CD14-positive monocyte (primary cell): ENCODE measurements at regions not wholly inside any gene's neighbourhood (a gene's known extent, or its start where the extent isn't known, plus 50 kb on each side); places are given as distances from the start of the nearest gene placed in this dataset.

Experiments used
- DNase-seq, 3 donors: peaks; one replicate each; pipeline ENCODE4 v3.0.0-alpha.2; 2011 to 2022
- H2AFZ ChIP-seq: 2 replicates; pipeline ENCODE4 v1.6.0; 2012; ENCODE audit warnings: mild to moderate bottlenecking, low read depth, low read length, inconsistent platforms; ENCODE audit not compliant: insufficient read depth, poor library complexity, severe bottlenecking
- H3K27ac ChIP-seq, 2 donors: 1 replicate in 1 of 2; 2 replicates in 1 of 2; pipeline ENCODE4 v1.5.1; 2012 to 2013; ENCODE audit warnings: low read length in 2 of 2, control low read depth in 1 of 2, inconsistent platforms in 1 of 2, low read depth in 1 of 2, mild to moderate bottlenecking in 1 of 2
- H3K27me3 ChIP-seq, 2 donors: one replicate each; pipeline versions ENCODE4 v1.6.0 to v1.6.1; 2011 to 2013; ENCODE audit warnings: low read length in 2 of 2; ENCODE audit not compliant: control insufficient read depth in 2 of 2, insufficient read depth in 2 of 2
- H3K36me3 ChIP-seq, 2 donors: replicated peaks in 1 of 2; 1 replicate in 1 of 2; 2 replicates in 1 of 2; pipeline versions ENCODE4 v1.5.1 to v1.6.1; 2012 to 2013; ENCODE audit warnings: low read length in 2 of 2, control low read depth in 1 of 2, inconsistent platforms in 1 of 2, mild to moderate bottlenecking in 1 of 2; ENCODE audit not compliant: insufficient read depth in 2 of 2, control insufficient read depth in 1 of 2
- H3K4me1 ChIP-seq, 2 donors: 1 replicate in 1 of 2; 2 replicates in 1 of 2; pipeline versions ENCODE4 v1.5.1 to v1.6.1; 2012 to 2013; ENCODE audit warnings: low read length in 2 of 2, control low read depth in 1 of 2, inconsistent platforms in 1 of 2, mild to moderate bottlenecking in 1 of 2, moderate library complexity in 1 of 2; ENCODE audit not compliant: insufficient read depth in 2 of 2, control insufficient read depth in 1 of 2
- H3K4me2 ChIP-seq: replicated peaks from 2 replicates; pipeline ENCODE3; 2012; ENCODE audit warnings: low read length, moderate library complexity, mild to moderate bottlenecking; ENCODE audit not compliant: poor library complexity, severe bottlenecking; ENCODE audit errors: extremely low read depth
- H3K4me3 ChIP-seq, 3 experiments: fragments of 200-600 bp in 1 of 3; sonication (generic) in 1 of 3; replicated peaks in 1 of 3; 1 replicate in 2 of 3; 2 replicates in 1 of 3; pipeline ENCODE4 v1.5.1; 2011 to 2013; ENCODE audit warnings: low read length in 3 of 3, mild to moderate bottlenecking in 3 of 3, control low read depth in 2 of 3, low read depth in 2 of 3, inconsistent platforms in 1 of 3, moderate library complexity in 1 of 3
- H3K79me2 ChIP-seq: 2 replicates; pipeline ENCODE4 v1.6.0; 2012; ENCODE audit warnings: mild to moderate bottlenecking, control low read depth, inconsistent platforms, low read length, moderate library complexity; ENCODE audit not compliant: insufficient read depth
- H3K9ac ChIP-seq: 2 replicates; pipeline ENCODE4 v1.6.0; 2017; ENCODE audit warnings: low read length, mild to moderate bottlenecking; ENCODE audit not compliant: insufficient read depth, poor library complexity, severe bottlenecking
- H3K9me3 ChIP-seq, 2 donors: replicated peaks in 1 of 2; 1 replicate in 1 of 2; 2 replicates in 1 of 2; pipeline versions ENCODE4 v1.5.1 to v1.6.1; 2012 to 2013; ENCODE audit warnings: low read length in 2 of 2, control low read depth in 1 of 2; ENCODE audit not compliant: control insufficient read depth in 1 of 2, insufficient read depth in 1 of 2
- H4K20me1 ChIP-seq: 2 replicates; pipeline ENCODE4 v1.6.0; 2012; ENCODE audit warnings: mild to moderate bottlenecking, low read length, control low read depth, moderate library complexity; ENCODE audit not compliant: insufficient read depth
- H3K27ac Mint-ChIP-seq, 7 donors: one replicate each; pipeline ENCODE4 v1.8.0; 2020; ENCODE audit warnings: mild to moderate bottlenecking in 7 of 7, mixed read lengths in 7 of 7, moderate library complexity in 6 of 7, inconsistent platforms in 2 of 7
- H3K27me3 Mint-ChIP-seq, 3 donors: one replicate each; pipeline ENCODE4 v1.8.0; 2021 to 2022; ENCODE audit warnings: low read depth in 3 of 3, mild to moderate bottlenecking in 3 of 3, mixed read lengths in 3 of 3, moderate library complexity in 3 of 3, inconsistent platforms in 1 of 3
- H3K36me3 Mint-ChIP-seq, 2 donors: one replicate each; pipeline ENCODE4 v1.8.0; 2020; ENCODE audit warnings: mixed read lengths in 2 of 2, inconsistent platforms in 1 of 2, mild to moderate bottlenecking in 1 of 2
- H3K4me1 Mint-ChIP-seq: one replicate; pipeline ENCODE4 v1.8.0; 2020; ENCODE audit warnings: mild to moderate bottlenecking, mixed read lengths
- H3K4me3 Mint-ChIP-seq, 2 donors: one replicate each; pipeline ENCODE4 v1.8.0; 2020; ENCODE audit warnings: mild to moderate bottlenecking in 2 of 2, mixed read lengths in 2 of 2, moderate library complexity in 1 of 2
- H3K9me3 Mint-ChIP-seq, 7 donors: one replicate each; pipeline ENCODE4 v1.8.0; 2020 to 2022; ENCODE audit warnings: mixed read lengths in 7 of 7, mild to moderate bottlenecking in 6 of 7, moderate library complexity in 6 of 7, inconsistent platforms in 2 of 7
- WGBS: methylation state at CpG from one replicate; pipeline ENCODE4 v1.1.5; 2013; ENCODE audit warnings: missing lambda C conversion rate; ENCODE audit not compliant: insufficient coverage; 5-methylcytosine and 5-hydroxymethylcytosine counted together
- intact Hi-C, 2 donors: fragments of 100-400 bp; cut with micrococcal nuclease; formaldehyde crosslinking; loops; one replicate each; pipeline versions ENCODE4 v1.15.0 to v1.15.1; 2023
- TF ChIP-seq, protein P1 (sequence below): fragments of 200-600 bp; IDR thresholded peaks from one replicate; pipeline ENCODE4 v1.8.0; 2022; ENCODE audit warnings: antibody characterized with exemption, mild to moderate bottlenecking

- Mint-ChIP-seq H3K4me3 (no peak overlapping the region), H3K27ac (peak overlapping the region in 1 of 7 donors; percentile 59), H3K9me3 (no peaks in the 10 kb centered on the region), H3K4me1 (no peaks in the 10 kb centered on the region), H3K27me3 (peaks cover 6 to 12% (median 7%) of the 10 kb centered on the region in 3 donors), H3K36me3 (no peaks in the 10 kb centered on the region)
- Histone ChIP-seq H3K27ac (no peak overlapping the region), H3K79me2 (no peaks in the 10 kb centered on the region), H4K20me1 (no peaks in the 10 kb centered on the region), H3K4me1 (no peaks in the 10 kb centered on the region), H2AFZ (no peak overlapping the region), H3K4me2 (no peak overlapping the region), H3K27me3 (no peaks in the 10 kb centered on the region), H3K4me3 (no peak overlapping the region), H3K9ac (no peak overlapping the region), H3K36me3 (no peaks in the 10 kb centered on the region), H3K9me3 (no peaks in the 10 kb centered on the region)
- intact Hi-C loops = no loop called here
- 92% methylated on average over 7 of the region's 10 CpGs for WGBS
- DNase-seq = no peak
- TF ChIP-seq, protein P1, sequence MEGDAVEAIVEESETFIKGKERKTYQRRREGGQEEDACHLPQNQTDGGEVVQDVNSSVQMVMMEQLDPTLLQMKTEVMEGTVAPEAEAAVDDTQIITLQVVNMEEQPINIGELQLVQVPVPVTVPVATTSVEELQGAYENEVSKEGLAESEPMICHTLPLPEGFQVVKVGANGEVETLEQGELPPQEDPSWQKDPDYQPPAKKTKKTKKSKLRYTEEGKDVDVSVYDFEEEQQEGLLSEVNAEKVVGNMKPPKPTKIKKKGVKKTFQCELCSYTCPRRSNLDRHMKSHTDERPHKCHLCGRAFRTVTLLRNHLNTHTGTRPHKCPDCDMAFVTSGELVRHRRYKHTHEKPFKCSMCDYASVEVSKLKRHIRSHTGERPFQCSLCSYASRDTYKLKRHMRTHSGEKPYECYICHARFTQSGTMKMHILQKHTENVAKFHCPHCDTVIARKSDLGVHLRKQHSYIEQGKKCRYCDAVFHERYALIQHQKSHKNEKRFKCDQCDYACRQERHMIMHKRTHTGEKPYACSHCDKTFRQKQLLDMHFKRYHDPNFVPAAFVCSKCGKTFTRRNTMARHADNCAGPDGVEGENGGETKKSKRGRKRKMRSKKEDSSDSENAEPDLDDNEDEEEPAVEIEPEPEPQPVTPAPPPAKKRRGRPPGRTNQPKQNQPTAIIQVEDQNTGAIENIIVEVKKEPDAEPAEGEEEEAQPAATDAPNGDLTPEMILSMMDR = no peak
These were observed 61.7 kb upstream of the FGF3 start for GRCh38 chr11:69880826-69881445.

- Histone ChIP-seq H2AFZ (no peak overlapping the region), H3K9ac (no peak overlapping the region), H3K9me3 (no peaks in the 10 kb centered on the region), H3K79me2 (no peaks in the 10 kb centered on the region), H3K36me3 (no peaks in the 10 kb centered on the region), H3K4me1 (no peaks in the 10 kb centered on the region), H3K4me3 (no peak overlapping the region), H3K27me3 (no peaks in the 10 kb centered on the region), H4K20me1 (no peaks in the 10 kb centered on the region), H3K27ac (no peak overlapping the region), H3K4me2 (no peak overlapping the region)
- Mint-ChIP-seq H3K36me3 (no peaks in the 10 kb centered on the region), H3K27ac (no peak overlapping the region), H3K4me1 (no peaks in the 10 kb centered on the region), H3K9me3 (no peaks in the 10 kb centered on the region), H3K4me3 (no peak overlapping the region), H3K27me3 (peaks cover 7 to 12% (median 9%) of the 10 kb centered on the region in 3 donors)
- intact Hi-C loops = no loop called here
- DNase-seq = no peak
- 78% methylated on average over 20 of the region's 20 CpGs for WGBS
- TF ChIP-seq, protein P1 = no peak
These were observed 62.5 kb upstream of the FGF3 start for GRCh38 chr11:69881467-69882269.
